ENCODE measurements at regions not wholly inside any gene's neighbourhood (a gene's known extent, or its start where the extent isn't known, plus 50 kb on each side); places are given as distances from the start of the nearest gene placed in this dataset.

- no peak overlapping the region for H3K4me2 ChIP-seq (ENCODE audit: low read length)
- H3K9me3 ChIP-seq (ENCODE audit: control insufficient read depth, low read length), result no peaks in the 10 kb centered on the region
- H2AFZ ChIP-seq, result no peak overlapping the region
- TF ChIP-seq, protein P1, sequence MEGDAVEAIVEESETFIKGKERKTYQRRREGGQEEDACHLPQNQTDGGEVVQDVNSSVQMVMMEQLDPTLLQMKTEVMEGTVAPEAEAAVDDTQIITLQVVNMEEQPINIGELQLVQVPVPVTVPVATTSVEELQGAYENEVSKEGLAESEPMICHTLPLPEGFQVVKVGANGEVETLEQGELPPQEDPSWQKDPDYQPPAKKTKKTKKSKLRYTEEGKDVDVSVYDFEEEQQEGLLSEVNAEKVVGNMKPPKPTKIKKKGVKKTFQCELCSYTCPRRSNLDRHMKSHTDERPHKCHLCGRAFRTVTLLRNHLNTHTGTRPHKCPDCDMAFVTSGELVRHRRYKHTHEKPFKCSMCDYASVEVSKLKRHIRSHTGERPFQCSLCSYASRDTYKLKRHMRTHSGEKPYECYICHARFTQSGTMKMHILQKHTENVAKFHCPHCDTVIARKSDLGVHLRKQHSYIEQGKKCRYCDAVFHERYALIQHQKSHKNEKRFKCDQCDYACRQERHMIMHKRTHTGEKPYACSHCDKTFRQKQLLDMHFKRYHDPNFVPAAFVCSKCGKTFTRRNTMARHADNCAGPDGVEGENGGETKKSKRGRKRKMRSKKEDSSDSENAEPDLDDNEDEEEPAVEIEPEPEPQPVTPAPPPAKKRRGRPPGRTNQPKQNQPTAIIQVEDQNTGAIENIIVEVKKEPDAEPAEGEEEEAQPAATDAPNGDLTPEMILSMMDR (IDR thresholded peaks at IDR 0.05), result no peak
- no peak overlapping the region for H3K9ac ChIP-seq
- H3K4me1 ChIP-seq, result no peaks in the 10 kb centered on the region
- no peaks in the 10 kb centered on the region for H3K36me3 ChIP-seq (ENCODE audit: control insufficient read depth, insufficient read depth, low read length)
- no peak overlapping the region for H3K4me3 ChIP-seq (ENCODE audit: low read depth, low read length)
- H3K27ac ChIP-seq, result no peak overlapping the region
- H3K79me2 ChIP-seq, result no peaks in the 10 kb centered on the region
- no peaks in the 10 kb centered on the region for H3K27me3 ChIP-seq (ENCODE audit: control insufficient read depth, insufficient read depth, low read length)
These were observed 619.9 kb downstream of the ADGRL2 start for GRCh38 chr1:82420584-82420983.

GRCh38 chr1:82411605-82412004, 610.9 kb downstream of the ADGRL2 start:
- Histone ChIP-seq H3K9me3 (ENCODE audit: control insufficient read depth, low read length) (no peaks in the 10 kb centered on the region), H3K9ac (no peak overlapping the region), H3K4me1 (no peaks in the 10 kb centered on the region), H3K4me2 (ENCODE audit: low read length) (no peak overlapping the region), H3K27me3 (ENCODE audit: control insufficient read depth, insufficient read depth, low read length) (no peaks in the 10 kb centered on the region), H2AFZ (no peak overlapping the region), H3K79me2 (no peaks in the 10 kb centered on the region), H3K27ac (no peak overlapping the region), H3K4me3 (ENCODE audit: low read depth, low read length) (no peak overlapping the region), H3K36me3 (ENCODE audit: control insufficient read depth, insufficient read depth, low read length) (no peaks in the 10 kb centered on the region)
- TF ChIP-seq, protein P1 (IDR thresholded peaks at IDR 0.05), result no peak

DNA sequence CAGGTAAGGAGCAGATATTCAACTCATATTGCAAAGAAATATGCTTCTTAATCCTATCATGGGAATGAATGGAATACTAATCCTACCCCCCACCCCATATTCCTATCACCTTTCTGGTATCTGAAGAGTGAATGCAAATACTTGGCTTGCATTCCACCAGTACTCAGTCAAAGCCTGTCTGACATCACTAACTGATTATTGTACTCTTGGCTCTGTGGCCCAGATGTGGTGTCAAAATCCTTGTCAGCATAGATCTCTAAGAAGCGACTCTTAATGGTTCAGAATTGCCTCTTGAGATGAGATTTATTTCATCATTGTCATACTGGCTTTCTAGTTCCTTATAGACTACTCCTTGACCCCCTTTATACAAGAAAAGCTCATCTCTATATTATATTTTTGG, 604.6 kb downstream of the ADGRL2 start:
- Histone ChIP-seq H3K4me1 (no peaks in the 10 kb centered on the region), H3K27ac (no peak overlapping the region), H3K9me3 (ENCODE audit: control insufficient read depth, low read length) (no peaks in the 10 kb centered on the region), H3K79me2 (no peaks in the 10 kb centered on the region), H2AFZ (no peak overlapping the region), H3K27me3 (ENCODE audit: control insufficient read depth, insufficient read depth, low read length) (no peaks in the 10 kb centered on the region), H3K4me3 (ENCODE audit: low read depth, low read length) (no peak overlapping the region), H3K4me2 (ENCODE audit: low read length) (no peak overlapping the region), H3K9ac (no peak overlapping the region), H3K36me3 (ENCODE audit: control insufficient read depth, insufficient read depth, low read length) (no peaks in the 10 kb centered on the region)
- TF ChIP-seq, protein P1 (IDR thresholded peaks at IDR 0.05), result no peak

DNA sequence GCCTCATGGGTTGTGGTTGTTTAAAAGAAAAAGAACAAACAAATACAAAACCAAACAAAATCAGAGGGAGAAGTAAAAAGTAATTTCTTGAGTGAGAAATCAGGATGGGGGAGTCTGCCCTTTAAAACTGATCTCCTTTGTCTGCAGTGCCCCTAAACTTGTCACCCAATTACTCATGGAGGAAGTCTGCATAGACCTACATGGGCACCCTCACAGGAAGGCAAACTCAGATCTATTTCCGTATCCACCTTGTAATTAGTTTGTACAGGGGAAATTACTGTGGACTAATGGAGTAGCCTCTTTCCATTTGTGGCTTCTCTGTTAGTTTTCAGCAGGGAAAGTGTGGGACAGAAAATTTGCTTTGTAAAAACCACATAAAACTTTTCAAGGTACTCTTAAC, 600.4 kb downstream of the ADGRL2 start:
- H3K27me3 ChIP-seq (ENCODE audit: control insufficient read depth, insufficient read depth, low read length), result no peaks in the 10 kb centered on the region
- no peak overlapping the region for H3K4me2 ChIP-seq (ENCODE audit: low read length)
- H3K36me3 ChIP-seq (ENCODE audit: control insufficient read depth, insufficient read depth, low read length), result no peaks in the 10 kb centered on the region
- H3K9me3 ChIP-seq (ENCODE audit: control insufficient read depth, low read length), result no peaks in the 10 kb centered on the region
- H3K4me1 ChIP-seq, result no peaks in the 10 kb centered on the region
- H3K9ac ChIP-seq, result no peak overlapping the region
- TF ChIP-seq, protein P1 (IDR thresholded peaks at IDR 0.05), result no peak
- no peak overlapping the region for H3K27ac ChIP-seq
- no peak overlapping the region for H2AFZ ChIP-seq
- H3K79me2 ChIP-seq, result no peaks in the 10 kb centered on the region
- no peak overlapping the region for H3K4me3 ChIP-seq (ENCODE audit: low read depth, low read length)

GRCh38 chr1:82400521-82400920, 599.8 kb downstream of the ADGRL2 start:
- H3K9ac ChIP-seq, result no peak overlapping the region
- TF ChIP-seq, protein P1 (IDR thresholded peaks at IDR 0.05), result no peak
- H3K27me3 ChIP-seq (ENCODE audit: control insufficient read depth, insufficient read depth, low read length), result no peaks in the 10 kb centered on the region
- no peaks in the 10 kb centered on the region for H3K9me3 ChIP-seq (ENCODE audit: control insufficient read depth, low read length)
- no peak overlapping the region for H3K4me3 ChIP-seq (ENCODE audit: low read depth, low read length)
- no peak overlapping the region for H2AFZ ChIP-seq
- H3K4me2 ChIP-seq (ENCODE audit: low read length), result no peak overlapping the region
- no peaks in the 10 kb centered on the region for H3K36me3 ChIP-seq (ENCODE audit: control insufficient read depth, insufficient read depth, low read length)
- H3K79me2 ChIP-seq, result no peaks in the 10 kb centered on the region
- H3K4me1 ChIP-seq, result no peaks in the 10 kb centered on the region
- H3K27ac ChIP-seq, result no peak overlapping the region

All from parathyroid adenoma (tissue), 2 donors.